A549 (cell line): ENCODE measurements at regions not wholly inside any gene's neighbourhood (a gene's known extent, or its start where the extent isn't known, plus 50 kb on each side); places are given as distances from the start of the nearest gene placed in this dataset.

Source experiments
- ATAC-seq, 2 experiments: fragments of 200-7000 bp in 1 of 2; fragments of >200 bp in 1 of 2; cut with Nextera tagmentation in 1 of 2; cut with Tn5 transposase in 1 of 2; 3 replicates each; pipeline versions ENCODE4 v1.8.0 to v1.9.1; 2018 to 2020; ENCODE audit warnings: mild to moderate bottlenecking in 1 of 2, moderate library complexity in 1 of 2
- CTCF ChIA-PET: fragments of 300-600 bp; sonication (Branson Sonifier 250); formaldehyde crosslinking; extraction: SDS; loops from one replicate; lab custom pipeline; 2021; ENCODE audit warnings: antibody characterized with exemption, inconsistent platforms; lab: Yijun Ruan, JAX
- POLR2A ChIA-PET: fragments of 350-600 bp; formaldehyde crosslinking; extraction: SDS; loops from one replicate; lab custom pipeline; 2021; ENCODE audit warnings: antibody characterized with exemption, inconsistent platforms; lab: Yijun Ruan, JAX
- DNase-seq, 2 experiments: peaks; one replicate each; pipeline versions ENCODE4 v3.0.0 to v3.0.0-alpha.2; 2011 to 2016; ENCODE audit warnings: low read depth in 1 of 2, low spot score in 1 of 2
- FAIRE-seq: peaks from 2 replicates; lab custom pipeline; 2011; peaks lifted over from hg19 to GRCh38; lab: Jason Lieb, UNC
- H3K27ac ChIP-seq, 2 experiments: fragments of >200 bp; sonication (Bioruptor Twin); formaldehyde crosslinking; 3 replicates each; pipeline ENCODE4 v1.5.1; 2016 to 2017
- H3K4me1 ChIP-seq: fragments of >200 bp; sonication (Bioruptor Twin); formaldehyde crosslinking; 3 replicates; pipeline ENCODE4 v1.6.1; 2016
- H3K4me2 ChIP-seq: fragments of >200 bp; sonication (Bioruptor Twin); formaldehyde crosslinking; 3 replicates; pipeline ENCODE4 v1.6.1; 2016
- H3K4me3 ChIP-seq: fragments of >200 bp; sonication (Bioruptor Twin); formaldehyde crosslinking; 3 replicates; pipeline ENCODE4 v1.5.1; 2016
- H3K9me3 ChIP-seq: fragments of >200 bp; sonication (Bioruptor Twin); formaldehyde crosslinking; 3 replicates; pipeline ENCODE4 v1.6.1; 2016
- BHLHE40 ChIP-seq: IDR thresholded peaks from 2 replicates; pipeline ENCODE4 v1.6.1; 2012; ENCODE audit warnings: low read depth, low read length, inconsistent platforms
- CBX2 ChIP-seq: fragments of 200-600 bp; sonication (generic); IDR thresholded peaks from 2 replicates; pipeline ENCODE4 v1.6.1; 2016; ENCODE audit warnings: low read depth, mild to moderate bottlenecking, borderline replicate concordance
- CBX8 ChIP-seq: fragments of 200-600 bp; sonication (generic); IDR thresholded peaks from 2 replicates; pipeline ENCODE4 v1.6.1; 2016
- CHD2 ChIP-seq: fragments of 150-350 bp; IDR thresholded peaks from 2 replicates; pipeline ENCODE4 v1.6.1; 2014; ENCODE audit warnings: low read length; ENCODE audit not compliant: partially characterized antibody
- ESRRA ChIP-seq: fragments of 150-350 bp; IDR thresholded peaks from 2 replicates; pipeline ENCODE4 v1.6.1; 2014; ENCODE audit warnings: mild to moderate bottlenecking, low read length, borderline replicate concordance
- FOSB ChIP-seq: fragments of 250-450 bp; sonication (Bioruptor Pico); IDR thresholded peaks from 2 replicates; pipeline ENCODE4 v1.5.0; 2020; ENCODE audit warnings: mild to moderate bottlenecking, moderate library complexity
- FOSL2 ChIP-seq, 2 experiments: fragments of 450-650 bp in 1 of 2; fragments of >200 bp in 1 of 2; sonication (Bioruptor Twin) in 1 of 2; formaldehyde crosslinking; IDR thresholded peaks; 2 replicates each; pipeline versions ENCODE4 v1.5.0 to v1.6.1; 2016 to 2020; ENCODE audit warnings: mild to moderate bottlenecking in 1 of 2, moderate library complexity in 1 of 2
- HDAC2 ChIP-seq: fragments of 200-600 bp; sonication (generic); IDR thresholded peaks from 2 replicates; pipeline ENCODE4 v1.6.1; 2016
- JUNB ChIP-seq: fragments of >200 bp; sonication (Bioruptor Twin); formaldehyde crosslinking; IDR thresholded peaks from 2 replicates; pipeline ENCODE4 v1.6.1; 2016
- KDM5A ChIP-seq: fragments of 200-600 bp; sonication (generic); IDR thresholded peaks from 2 replicates; pipeline ENCODE4 v1.6.1; 2016; ENCODE audit warnings: antibody characterized with exemption, mild to moderate bottlenecking
- MAFK ChIP-seq: fragments of 450-650 bp; IDR thresholded peaks from 2 replicates; pipeline ENCODE4 v1.6.1; 2014; ENCODE audit not compliant: partially characterized antibody
- MAX ChIP-seq: IDR thresholded peaks from 2 replicates; pipeline ENCODE4 v1.6.1; 2012
- MAZ ChIP-seq: fragments of 150-350 bp; IDR thresholded peaks from 2 replicates; pipeline ENCODE4 v1.6.1; 2014; ENCODE audit warnings: antibody characterized with exemption, low read depth, low read length, borderline replicate concordance
- NFE2L2 ChIP-seq: fragments of 150-350 bp; conservative IDR thresholded peaks from 2 replicates; pipeline ENCODE4 v1.6.1; 2014; ENCODE audit warnings: low read length
- NPAS2 ChIP-seq: fragments of 250-450 bp; sonication (Bioruptor Pico); IDR thresholded peaks from 2 replicates; pipeline ENCODE4 v1.8.0; 2022; ENCODE audit warnings: mild to moderate bottlenecking, moderate library complexity, borderline replicate concordance
- RAD21 ChIP-seq, 2 experiments: fragments of >200 bp in 1 of 2; sonication (Bioruptor Twin) in 1 of 2; formaldehyde crosslinking in 1 of 2; IDR thresholded peaks in 1 of 2; conservative IDR thresholded peaks in 1 of 2; 2 replicates in 1 of 2; 3 replicates in 1 of 2; pipeline ENCODE4 v1.6.1; 2012 to 2018; ENCODE audit warnings: inconsistent platforms in 1 of 2
- RARB ChIP-seq: fragments of 250-450 bp; sonication (Bioruptor Pico); IDR thresholded peaks from 2 replicates; pipeline ENCODE4 v1.8.0; 2021; ENCODE audit warnings: mild to moderate bottlenecking, moderate library complexity
- RNF2 ChIP-seq: fragments of 200-600 bp; sonication (generic); IDR thresholded peaks from 2 replicates; pipeline ENCODE4 v1.6.1; 2016; ENCODE audit warnings: low read depth, mild to moderate bottlenecking, antibody characterized with exemption, moderate library complexity, borderline replicate concordance
- SMC3 ChIP-seq: fragments of >200 bp; sonication (Bioruptor Twin); formaldehyde crosslinking; IDR thresholded peaks from 3 replicates; pipeline ENCODE4 v1.6.1; 2018; ENCODE audit warnings: inconsistent platforms
- ZNF302 ChIP-seq: fragments of 250-450 bp; sonication (Bioruptor Pico); IDR thresholded peaks from 2 replicates; pipeline ENCODE4 v1.9.0; 2021; ENCODE audit warnings: inconsistent platforms, mild to moderate bottlenecking, moderate library complexity
- WGBS: methylation state at CpG from one replicate; pipeline ENCODE4 v1.1.6; 2017; ENCODE audit errors: missing lambda C conversion rate; 5-methylcytosine and 5-hydroxymethylcytosine counted together
- TF ChIP-seq, protein P1 (sequence below): IDR thresholded peaks from 2 replicates; pipeline ENCODE4 v1.6.1; 2012
- TF ChIP-seq, protein P2 (sequence below): fragments of >200 bp; sonication (Bioruptor Twin); formaldehyde crosslinking; IDR thresholded peaks from 3 replicates; pipeline ENCODE4 v1.6.1; 2016
- TF ChIP-seq, protein P3 (sequence below): fragments of 250-450 bp; sonication (Bioruptor Pico); IDR thresholded peaks from 2 replicates; pipeline ENCODE4 v1.5.0; 2021; ENCODE audit warnings: mild to moderate bottlenecking, moderate library complexity, borderline replicate concordance
- TF ChIP-seq, protein P4 (sequence below): fragments of 250-450 bp; sonication (Bioruptor Pico); IDR thresholded peaks from 2 replicates; pipeline ENCODE4 v1.5.0; 2020; ENCODE audit warnings: low read depth, mild to moderate bottlenecking, moderate library complexity
- TF ChIP-seq, protein P5 (sequence below): IDR thresholded peaks from 2 replicates; pipeline ENCODE4 v1.6.1; 2012; ENCODE audit warnings: low read depth, borderline replicate concordance

GRCh38 chr14:55505846-55506245 is 65.4 kb upstream of the TBPL2 start:
- CTCF ChIA-PET: no interaction called here
- no peak overlapping the region for H3K27ac ChIP-seq
- H3K4me3 ChIP-seq: no peak overlapping the region
- 0 out of 3 replicates have a peak, but pooled peaks cover 6% of the 10 kb centered on the region for H3K4me1 ChIP-seq
- 95% methylated on average over 4 of the region's 4 CpGs for WGBS
- ATAC-seq (no peak), FAIRE-seq (no peak), DNase-seq (no peak)
- POLR2A ChIA-PET: no interaction called here
- H3K9me3 ChIP-seq: no peaks in the 10 kb centered on the region
- TF ChIP-seq RAD21 (conservative IDR thresholded peaks at IDR 0.05 in 1 of 2, IDR thresholded peaks at IDR 0.05 in 1 of 2) (no peak), MAZ (no peak), SMC3 (no peak), RNF2 (no peak), FOSB (CRISPR knock-in tag) (no peak), CBX8 (no peak), ZNF302 (CRISPR knock-in tag) (no peak), FOSL2 (IDR thresholded peaks at IDR 0.05) (no peak), FOSL2 (CRISPR knock-in tag; IDR thresholded peaks at IDR 0.05) (no peak), CBX2 (no peak), ESRRA (no peak), NFE2L2 (no peak), MAX (no peak), BHLHE40 (no peak), NPAS2 (CRISPR knock-in tag) (no peak), RARB (CRISPR knock-in tag) (no peak)
- TF ChIP-seq, protein P1, sequence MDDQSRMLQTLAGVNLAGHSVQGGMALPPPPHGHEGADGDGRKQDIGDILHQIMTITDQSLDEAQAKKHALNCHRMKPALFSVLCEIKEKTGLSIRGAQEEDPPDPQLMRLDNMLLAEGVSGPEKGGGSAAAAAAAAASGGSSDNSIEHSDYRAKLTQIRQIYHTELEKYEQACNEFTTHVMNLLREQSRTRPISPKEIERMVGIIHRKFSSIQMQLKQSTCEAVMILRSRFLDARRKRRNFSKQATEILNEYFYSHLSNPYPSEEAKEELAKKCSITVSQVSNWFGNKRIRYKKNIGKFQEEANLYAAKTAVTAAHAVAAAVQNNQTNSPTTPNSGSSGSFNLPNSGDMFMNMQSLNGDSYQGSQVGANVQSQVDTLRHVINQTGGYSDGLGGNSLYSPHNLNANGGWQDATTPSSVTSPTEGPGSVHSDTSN: no peak
- TF ChIP-seq, protein P2, sequence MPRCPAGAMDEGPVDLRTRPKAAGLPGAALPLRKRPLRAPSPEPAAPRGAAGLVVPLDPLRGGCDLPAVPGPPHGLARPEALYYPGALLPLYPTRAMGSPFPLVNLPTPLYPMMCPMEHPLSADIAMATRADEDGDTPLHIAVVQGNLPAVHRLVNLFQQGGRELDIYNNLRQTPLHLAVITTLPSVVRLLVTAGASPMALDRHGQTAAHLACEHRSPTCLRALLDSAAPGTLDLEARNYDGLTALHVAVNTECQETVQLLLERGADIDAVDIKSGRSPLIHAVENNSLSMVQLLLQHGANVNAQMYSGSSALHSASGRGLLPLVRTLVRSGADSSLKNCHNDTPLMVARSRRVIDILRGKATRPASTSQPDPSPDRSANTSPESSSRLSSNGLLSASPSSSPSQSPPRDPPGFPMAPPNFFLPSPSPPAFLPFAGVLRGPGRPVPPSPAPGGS: no peak
- no peak overlapping the region for H3K4me2 ChIP-seq

GRCh38 chr14:55508676-55509075 is 68.3 kb upstream of the TBPL2 start:
- H3K4me2 ChIP-seq: no peak overlapping the region
- DNase-seq: no peak
- CTCF ChIA-PET: no interaction called here
- no peaks in the 10 kb centered on the region for H3K9me3 ChIP-seq
- 95% methylated on average over 1 of the region's 1 CpG for WGBS
- ATAC-seq: no peak
- no peak overlapping the region for H3K27ac ChIP-seq
- TF ChIP-seq JUNB: no peak
- TF ChIP-seq, protein P3, sequence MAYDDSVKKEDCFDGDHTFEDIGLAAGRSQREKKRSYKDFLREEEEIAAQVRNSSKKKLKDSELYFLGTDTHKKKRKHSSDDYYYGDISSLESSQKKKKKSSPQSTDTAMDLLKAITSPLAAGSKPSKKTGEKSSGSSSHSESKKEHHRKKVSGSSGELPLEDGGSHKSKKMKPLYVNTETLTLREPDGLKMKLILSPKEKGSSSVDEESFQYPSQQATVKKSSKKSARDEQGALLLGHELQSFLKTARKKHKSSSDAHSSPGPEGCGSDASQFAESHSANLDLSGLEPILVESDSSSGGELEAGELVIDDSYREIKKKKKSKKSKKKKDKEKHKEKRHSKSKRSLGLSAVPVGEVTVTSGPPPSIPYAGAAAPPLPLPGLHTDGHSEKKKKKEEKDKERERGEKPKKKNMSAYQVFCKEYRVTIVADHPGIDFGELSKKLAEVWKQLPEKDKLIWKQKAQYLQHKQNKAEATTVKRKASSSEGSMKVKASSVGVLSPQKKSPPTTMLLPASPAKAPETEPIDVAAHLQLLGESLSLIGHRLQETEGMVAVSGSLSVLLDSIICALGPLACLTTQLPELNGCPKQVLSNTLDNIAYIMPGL: no peak
- TF ChIP-seq SMC3: no peak
- TF ChIP-seq CHD2: no peak
- TF ChIP-seq RNF2: no peak
- TF ChIP-seq MAFK: no peak
- TF ChIP-seq, protein P4, sequence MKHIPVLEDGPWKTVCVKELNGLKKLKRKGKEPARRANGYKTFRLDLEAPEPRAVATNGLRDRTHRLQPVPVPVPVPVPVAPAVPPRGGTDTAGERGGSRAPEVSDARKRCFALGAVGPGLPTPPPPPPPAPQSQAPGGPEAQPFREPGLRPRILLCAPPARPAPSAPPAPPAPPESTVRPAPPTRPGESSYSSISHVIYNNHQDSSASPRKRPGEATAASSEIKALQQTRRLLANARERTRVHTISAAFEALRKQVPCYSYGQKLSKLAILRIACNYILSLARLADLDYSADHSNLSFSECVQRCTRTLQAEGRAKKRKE (CRISPR knock-in tag): no peak
- no peak for TF ChIP-seq HDAC2
- TF ChIP-seq FOSB (CRISPR knock-in tag): no peak
- TF ChIP-seq, protein P5, sequence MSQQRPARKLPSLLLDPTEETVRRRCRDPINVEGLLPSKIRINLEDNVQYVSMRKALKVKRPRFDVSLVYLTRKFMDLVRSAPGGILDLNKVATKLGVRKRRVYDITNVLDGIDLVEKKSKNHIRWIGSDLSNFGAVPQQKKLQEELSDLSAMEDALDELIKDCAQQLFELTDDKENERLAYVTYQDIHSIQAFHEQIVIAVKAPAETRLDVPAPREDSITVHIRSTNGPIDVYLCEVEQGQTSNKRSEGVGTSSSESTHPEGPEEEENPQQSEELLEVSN: no peak
- no peak for TF ChIP-seq CBX8
- no peak for TF ChIP-seq KDM5A
- TF ChIP-seq, all 56 proteins: peak for 0
- POLR2A ChIA-PET: no interaction called here
- Histone ChIP-seq H3K4me1 (no peaks in the 10 kb centered on the region), H3K4me3 (no peak overlapping the region)
- peak; percentile 54 for FAIRE-seq
